ENCODE measurements at regions not wholly inside any gene's neighbourhood (a gene's known extent, or its start where the extent isn't known, plus 50 kb on each side); places are given as distances from the start of the nearest gene placed in this dataset.
"Not testable (repeated sequence)": the region's sequence is repeated elsewhere in the genome, so short reads cannot be mapped to it uniquely, and the experiment has no call there.

DNA sequence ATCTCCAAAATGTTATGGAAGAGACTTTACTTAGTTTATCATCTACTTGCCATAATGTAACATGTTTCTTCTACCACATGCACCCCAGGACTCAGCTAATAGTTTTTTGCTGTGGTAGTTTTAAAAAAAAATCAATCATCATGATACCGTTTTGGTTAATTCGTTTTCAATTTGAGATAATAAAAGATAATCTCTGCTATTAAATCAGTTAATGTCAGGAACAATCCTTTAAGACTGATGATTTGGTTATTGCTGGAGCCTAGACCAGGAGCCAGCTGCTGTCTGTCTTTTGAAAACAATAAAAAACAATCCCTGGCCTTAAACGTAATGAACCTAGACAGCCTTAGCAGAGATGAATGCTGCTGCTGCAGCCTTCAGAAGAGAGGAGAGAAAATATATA lies 403.7 kb downstream of the OXSM start:
- DNase-seq, result no peak

DNA sequence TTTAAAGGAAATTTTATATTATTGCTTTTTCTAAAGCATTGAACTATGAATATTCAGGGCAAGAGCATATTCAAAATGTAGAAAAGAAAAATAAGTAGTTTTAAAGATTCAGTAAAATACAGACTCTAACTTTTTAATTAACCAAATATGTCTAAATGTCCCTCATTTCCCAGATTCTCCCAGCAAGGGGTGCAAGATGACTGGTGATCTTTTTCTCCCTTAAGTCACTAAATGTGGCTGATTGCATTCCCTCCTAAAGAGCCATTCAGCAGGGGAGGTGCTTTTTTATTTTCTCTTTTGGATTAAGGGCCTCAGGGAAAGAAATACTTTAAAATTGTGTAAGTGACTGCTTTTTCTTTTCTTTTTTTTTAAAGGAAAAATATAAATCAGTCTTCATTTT lies 406.9 kb downstream of the OXSM start:
- DNase-seq, result no peak

DNA sequence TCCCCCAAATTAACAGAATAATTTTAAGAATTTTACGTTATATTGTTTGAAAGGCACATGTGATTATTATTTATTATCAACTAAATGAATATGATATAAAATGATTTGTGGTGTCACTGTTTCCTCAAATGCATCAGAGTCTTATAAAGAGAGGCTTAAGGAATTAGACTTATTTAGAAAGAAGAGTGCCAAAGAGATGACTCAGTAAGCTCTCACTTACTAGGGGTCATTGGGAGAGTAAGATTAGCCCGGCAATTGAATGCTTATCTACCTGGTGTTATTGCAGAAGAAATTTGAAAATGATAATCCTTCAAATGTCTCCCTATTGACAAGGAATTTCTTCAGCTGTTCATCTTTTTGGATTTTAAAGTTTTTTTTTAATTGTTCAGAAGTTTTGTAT lies 408.7 kb downstream of the OXSM start:
- no peak for DNase-seq

DNA sequence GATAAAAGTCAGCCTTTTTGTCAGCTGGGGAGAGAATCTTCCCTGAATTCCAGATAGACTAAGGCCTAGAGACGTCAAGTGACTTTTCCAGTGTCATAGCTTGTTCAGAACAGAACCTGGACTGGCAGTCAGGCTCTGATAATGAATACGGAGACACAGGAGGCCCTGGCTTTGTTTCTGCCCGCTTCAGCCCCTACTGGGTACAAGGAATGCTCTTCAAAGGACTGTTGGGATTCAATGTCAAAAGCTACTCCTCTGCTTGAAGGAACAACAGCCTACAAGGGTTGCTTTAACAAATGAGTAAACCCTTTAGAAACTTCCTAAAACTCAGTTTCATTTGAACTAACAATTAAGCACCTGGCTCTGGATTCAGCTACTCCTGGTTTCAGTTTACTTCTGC lies 412.3 kb downstream of the OXSM start:
- no peak for DNase-seq

GRCh38 chr3:26205475-26205874 lies 415.6 kb downstream of the OXSM start:
- no peak for DNase-seq

DNA sequence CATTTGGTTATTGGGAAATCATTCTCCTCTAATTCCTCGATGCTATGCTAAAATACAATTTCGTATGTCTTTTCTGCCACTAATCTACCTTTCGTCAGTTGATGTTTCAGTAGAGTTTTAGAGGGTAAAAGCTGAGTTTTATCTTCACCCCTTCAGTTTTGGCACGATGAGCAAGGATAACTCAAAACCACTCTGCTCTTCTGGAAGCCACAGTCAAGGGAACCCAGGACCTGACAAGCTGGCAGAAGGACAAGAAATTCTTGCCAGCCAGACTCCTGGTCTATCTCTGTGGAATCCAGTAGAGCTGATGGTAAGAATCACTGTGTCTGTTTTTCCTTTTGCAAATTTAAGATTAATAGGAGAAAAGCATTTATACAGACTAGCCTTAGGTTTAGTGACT lies 414.4 kb upstream of the LRRC3B start:
- no peak for DNase-seq

- no peak for DNase-seq
Observed at GRCh38 chr3:26229801-26230200, 392.8 kb upstream of the LRRC3B start.

GRCh38 chr3:26233374-26233773 lies 389.2 kb upstream of the LRRC3B start:
- no peak for DNase-seq

GRCh38 chr3:26236531-26236930 lies 386.0 kb upstream of the LRRC3B start:
- no peak for DNase-seq

- DNase-seq, result no peak
Observed at GRCh38 chr3:26237036-26237682, 385.4 kb upstream of the LRRC3B start.

DNA sequence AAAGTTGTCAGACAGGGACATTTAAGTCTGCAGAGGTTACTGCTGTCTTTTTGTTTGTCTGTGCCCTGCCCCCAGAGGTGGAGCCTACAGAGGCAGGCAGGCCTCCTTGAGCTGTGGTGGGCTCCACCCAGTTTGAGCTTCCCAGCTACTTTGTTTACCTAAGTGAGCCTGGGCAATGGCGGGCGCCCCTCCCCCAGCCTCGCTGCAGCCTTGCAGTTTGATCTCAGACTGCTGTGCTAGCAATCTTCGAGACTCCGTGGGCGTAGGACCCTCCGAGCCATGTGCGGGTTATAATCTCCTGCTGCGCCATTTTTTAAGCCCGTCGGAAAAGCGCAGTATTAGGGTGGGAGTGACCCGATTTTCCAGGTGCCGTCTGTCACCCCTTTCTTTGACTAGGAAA lies 378.0 kb upstream of the LRRC3B start:
- DNase-seq, result not testable (repeated sequence)

- DNase-seq, result no peak
Observed at GRCh38 chr3:26245236-26245635, 377.3 kb upstream of the LRRC3B start.

- no peak for DNase-seq
Observed at GRCh38 chr3:26246901-26247300, 375.7 kb upstream of the LRRC3B start.

DNA sequence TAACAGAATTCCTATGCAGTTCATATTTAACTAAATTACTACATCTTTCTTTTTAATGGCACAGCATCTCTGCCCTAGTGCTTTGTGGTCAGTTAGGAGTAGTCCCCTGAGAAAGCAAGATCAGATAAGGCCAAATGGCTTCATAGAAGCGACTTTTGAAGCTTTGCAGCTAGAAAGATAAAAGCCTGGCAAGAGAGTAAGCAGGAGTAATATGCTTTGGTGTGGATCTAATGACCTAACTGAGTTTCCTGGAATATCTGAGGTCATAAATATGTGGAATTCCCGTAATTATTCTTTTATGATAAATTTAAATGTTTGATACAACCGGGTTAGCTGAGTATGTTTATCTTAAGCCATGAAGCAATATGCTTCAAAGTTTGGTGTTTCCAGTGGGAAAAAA lies 374.9 kb upstream of the LRRC3B start:
- no peak for DNase-seq

- DNase-seq, result no peak
Observed at GRCh38 chr3:26252001-26252400, 370.6 kb upstream of the LRRC3B start.

DNA sequence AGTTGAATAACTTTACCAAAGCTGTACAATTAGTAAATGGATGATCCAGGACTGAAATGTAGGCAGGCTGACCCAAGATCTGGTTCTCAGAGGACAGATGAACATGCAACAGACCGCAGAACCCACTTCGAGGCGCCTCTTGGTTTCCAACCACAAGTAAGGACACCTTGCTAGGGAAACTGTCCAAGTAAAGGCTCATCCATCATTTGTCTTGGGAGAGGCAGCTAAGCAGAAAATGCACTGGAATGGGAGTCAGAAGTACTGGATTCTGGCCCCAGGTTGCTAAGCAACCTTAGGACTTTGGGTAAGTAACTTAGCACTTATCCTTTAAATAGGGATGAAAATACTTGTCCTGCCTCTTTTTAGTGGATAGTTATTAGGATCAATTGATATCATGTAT lies 366.3 kb upstream of the LRRC3B start:
- DNase-seq, result no peak

DNA sequence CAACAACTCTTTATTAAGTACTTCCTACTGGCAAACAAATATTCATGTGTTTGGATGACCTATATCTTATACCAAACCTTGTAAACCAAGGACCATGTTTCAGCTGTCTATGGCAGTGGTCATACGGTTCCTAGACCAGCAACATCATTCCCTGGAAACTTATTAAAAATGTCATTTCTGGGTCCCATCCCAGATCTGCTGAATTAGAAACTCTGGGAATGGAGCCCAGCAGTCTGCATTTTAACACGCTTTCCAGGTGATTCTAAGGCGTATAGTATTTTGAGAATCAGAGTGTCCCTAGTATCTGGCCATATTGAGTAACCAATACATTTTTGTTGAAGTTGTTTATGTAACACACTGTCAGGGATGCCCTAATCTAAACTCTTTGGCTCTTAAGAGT lies 363.4 kb upstream of the LRRC3B start:
- DNase-seq, result no peak

DNA sequence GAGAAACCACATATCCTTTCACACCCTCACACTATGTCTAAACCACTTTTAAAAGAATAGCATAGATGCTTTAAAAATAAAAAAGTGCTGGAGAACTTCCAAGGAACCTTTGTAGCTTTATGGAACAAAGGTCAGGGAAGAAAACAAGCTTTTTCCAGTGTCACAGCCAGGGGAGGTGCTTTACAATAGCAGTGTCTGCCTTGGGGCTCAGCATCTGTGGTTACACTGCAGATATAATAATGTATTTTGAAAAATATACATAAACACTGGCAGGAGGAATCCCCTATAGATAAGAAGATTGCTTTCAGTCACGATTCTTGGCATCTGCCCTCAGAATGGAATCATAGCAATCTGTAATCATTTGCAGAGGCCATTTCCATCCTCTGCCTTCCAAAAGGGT lies 362.4 kb upstream of the LRRC3B start:
- DNase-seq, result no peak

DNA sequence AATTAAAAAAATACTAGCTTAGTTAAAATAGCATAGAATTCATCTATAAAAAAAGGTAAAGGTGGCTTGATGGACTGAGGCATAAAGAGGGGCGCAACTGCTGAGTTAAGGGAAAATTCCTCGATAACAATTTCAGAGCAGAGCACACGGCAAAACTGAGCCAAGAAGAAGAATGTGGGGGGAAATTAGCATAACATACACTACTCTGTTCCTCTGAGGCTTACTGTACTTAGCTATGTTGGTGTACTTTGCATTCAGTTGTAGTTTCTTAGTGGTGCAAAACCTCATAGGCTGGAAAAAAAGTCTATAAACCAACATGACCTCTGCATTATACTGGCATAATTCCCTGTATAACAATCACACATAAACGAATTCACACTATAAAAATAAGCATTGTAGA lies 357.9 kb upstream of the LRRC3B start:
- DNase-seq, result no peak

GRCh38 chr3:26271848-26272247 lies 350.7 kb upstream of the LRRC3B start:
- no peak for DNase-seq

DNA sequence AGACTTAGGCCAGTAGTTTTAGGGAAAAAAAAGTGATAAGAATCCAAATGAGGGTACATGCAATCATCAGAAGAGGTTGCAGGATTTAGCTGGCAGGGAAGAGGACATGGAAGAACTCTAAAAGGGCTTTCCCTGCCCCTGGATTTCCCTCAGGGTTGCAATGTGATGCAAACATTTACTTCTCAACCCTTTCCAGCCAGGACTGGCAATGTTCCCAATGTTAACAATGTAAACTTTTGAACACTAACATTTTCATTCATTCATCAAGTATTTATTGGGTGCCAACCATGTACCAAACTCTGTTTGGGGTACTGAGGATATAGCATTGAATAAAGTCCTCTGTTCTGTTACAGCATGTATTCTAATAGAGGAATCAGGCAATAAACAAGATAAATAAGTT lies 349.4 kb upstream of the LRRC3B start:
- DNase-seq, result no peak

- DNase-seq, result no peak
Observed at GRCh38 chr3:26279091-26279490, 343.5 kb upstream of the LRRC3B start.

DNA sequence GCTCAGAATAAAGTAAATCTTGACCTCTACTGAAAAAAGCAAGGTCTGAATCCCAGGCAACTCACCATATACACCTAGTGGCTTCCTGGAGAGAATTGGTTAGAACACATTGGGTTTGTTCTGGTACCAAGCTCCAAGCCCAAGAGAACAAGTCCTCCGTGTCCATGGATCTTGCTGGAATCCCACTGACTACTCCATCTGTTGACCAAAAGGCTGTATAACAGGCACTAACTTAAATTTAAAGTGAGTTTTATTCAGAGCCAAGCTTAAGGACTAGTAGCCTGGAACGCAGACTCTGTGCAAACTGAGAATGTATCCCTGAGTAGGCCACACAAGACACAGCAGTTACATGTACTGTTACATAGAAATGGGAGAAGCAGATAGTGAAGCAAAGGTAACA lies 342.1 kb upstream of the LRRC3B start:
- DNase-seq, result no peak

- no peak for DNase-seq
Observed at GRCh38 chr3:26281284-26281985, 341.1 kb upstream of the LRRC3B start.

- DNase-seq, result not testable (repeated sequence)
Observed at GRCh38 chr3:26284503-26284902, 338.1 kb upstream of the LRRC3B start.

All from NCI-H446 treated with DMSO at 0.1 percent for 48 hours (cell line).